GM19372 (cell line): ENCODE measurements at regions not wholly inside any gene's neighbourhood (a gene's known extent, or its start where the extent isn't known, plus 50 kb on each side); places are given as distances from the start of the nearest gene placed in this dataset.
"Not testable (repeated sequence)": the region's sequence is repeated elsewhere in the genome, so short reads cannot be mapped to it uniquely, and the experiment has no call there.

Experiments
- ATAC-seq: cut with Tn5 transposase; IDR thresholded peaks from one replicate; pipeline ENCODE4 v1.9.1; 2021; ENCODE audit warnings: mild to moderate bottlenecking, low read depth, moderate library complexity; ENCODE audit not compliant: unreplicated experiment

DNA sequence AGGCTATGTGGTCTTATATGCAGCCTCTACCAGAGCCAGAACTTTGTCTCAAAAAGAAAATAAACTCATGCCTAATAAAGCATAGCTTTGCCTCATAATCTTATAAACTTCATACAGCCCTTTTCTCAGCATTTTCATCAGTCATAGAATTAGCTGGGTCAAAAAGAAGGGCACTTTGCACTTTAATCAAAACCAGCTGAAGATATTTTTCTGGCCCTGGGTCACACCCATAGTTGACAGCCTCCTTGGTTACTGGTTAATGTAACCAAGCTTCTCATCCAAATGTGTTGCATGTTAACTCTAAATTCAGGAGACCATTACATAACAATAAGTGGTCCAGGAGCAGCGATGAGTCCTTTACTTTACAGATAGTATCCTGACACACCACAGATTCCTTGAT, 558.2 kb downstream of the FLRT2 start:
- ATAC-seq = no peak

- ATAC-seq = no peak
Observed at GRCh38 chr14:86087377-86087776, 557.4 kb downstream of the FLRT2 start.

GRCh38 chr14:86086962-86087361, 557.0 kb downstream of the FLRT2 start:
- ATAC-seq = no peak

DNA sequence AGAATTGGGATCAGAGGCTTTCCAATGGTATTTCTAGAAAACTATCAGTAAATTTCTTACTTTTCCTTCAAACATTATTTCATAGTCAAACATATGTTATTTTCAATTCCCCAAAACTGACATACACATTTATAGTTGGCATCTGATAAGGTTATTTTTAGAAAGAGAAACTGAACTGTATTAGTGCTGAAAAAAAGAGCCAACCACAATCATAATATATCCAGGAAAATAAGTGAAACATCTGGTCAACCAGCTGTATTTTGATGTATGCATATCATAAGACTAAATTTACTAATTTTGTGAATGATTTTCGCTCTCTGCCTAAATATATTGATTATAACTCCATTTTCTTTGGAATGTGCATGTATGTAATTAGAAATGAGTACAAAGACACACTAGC, 554.2 kb downstream of the FLRT2 start:
- no peak for ATAC-seq

DNA sequence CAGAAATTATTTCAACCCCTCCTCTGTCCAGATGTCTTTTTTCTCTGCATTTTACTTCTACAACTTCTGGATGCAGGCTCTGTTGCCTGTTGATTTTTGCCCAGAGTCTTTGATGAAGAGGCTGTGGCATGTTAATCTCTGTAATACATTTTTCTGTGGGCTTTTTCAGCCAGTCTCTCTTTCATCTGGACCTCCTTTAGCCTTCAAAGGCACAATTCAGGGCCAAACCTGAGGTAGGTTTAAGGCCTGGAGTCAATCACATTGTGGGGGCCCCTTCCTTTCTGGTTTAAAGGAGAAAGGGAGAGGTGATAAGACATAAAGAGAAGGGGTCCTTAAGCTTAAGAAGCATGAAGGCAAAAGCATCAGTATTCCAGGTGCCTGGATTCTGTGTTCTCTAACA, 553.7 kb downstream of the FLRT2 start:
- ATAC-seq = no peak

DNA sequence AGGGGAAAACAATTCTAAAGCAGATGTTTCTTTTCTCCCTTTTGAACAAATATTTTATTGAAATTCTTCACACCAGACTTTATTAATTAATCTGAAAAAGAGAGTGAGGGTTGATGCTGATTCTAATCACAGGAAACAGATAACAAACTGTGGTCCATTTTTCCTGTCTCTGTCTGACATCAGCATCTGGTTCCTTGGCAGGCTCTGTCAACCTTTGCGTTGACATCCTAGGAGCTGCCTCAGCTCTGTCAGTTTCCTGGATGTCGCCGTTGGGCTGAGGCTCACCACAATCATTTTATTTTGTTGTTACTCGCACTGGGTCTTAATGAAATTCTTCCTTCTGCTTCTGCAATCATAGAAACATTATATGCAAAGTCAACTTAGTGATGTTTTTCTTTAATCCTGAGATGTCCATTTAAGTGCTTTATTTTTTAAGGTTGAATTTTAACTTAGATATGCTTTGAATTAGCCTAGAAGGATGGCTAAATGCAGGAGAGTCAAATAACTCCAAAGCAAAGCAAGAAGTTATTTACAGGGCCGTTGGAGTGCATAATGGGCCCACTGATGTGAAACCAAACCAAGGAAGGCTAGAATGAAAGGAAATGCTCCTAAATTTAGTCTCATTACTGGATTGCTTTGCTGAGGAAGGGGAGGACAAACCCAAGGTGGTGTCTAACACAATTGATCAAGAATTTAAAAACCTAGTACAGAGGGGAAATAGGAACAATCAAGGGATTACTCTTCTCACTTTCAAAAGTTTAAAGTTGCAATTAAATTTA, 542.4 kb downstream of the FLRT2 start:
- ATAC-seq = no peak

- no peak for ATAC-seq
Observed at GRCh38 chr14:86066651-86067050, 536.7 kb downstream of the FLRT2 start.

DNA sequence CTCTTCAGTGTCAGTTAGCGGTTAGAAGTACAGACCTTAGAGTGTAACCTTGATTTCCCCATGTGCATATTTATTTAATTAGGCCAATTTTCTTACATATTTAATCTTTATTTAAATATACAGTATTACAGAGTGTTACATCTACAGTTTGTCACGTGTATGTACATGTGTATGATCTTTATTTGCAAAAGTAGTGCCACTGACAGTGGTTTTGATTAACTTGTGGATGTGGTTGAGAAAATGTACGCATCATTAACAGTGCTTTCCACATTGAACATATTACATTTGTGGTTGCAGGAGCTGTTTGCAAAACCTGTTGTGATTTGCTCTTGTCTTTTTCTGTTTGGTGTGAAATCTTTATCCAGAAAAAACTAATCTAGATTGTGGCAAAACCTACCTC, 535.5 kb downstream of the FLRT2 start:
- ATAC-seq = no peak

GRCh38 chr14:86064595-86064994, 534.7 kb downstream of the FLRT2 start:
- not testable (repeated sequence) for ATAC-seq

DNA sequence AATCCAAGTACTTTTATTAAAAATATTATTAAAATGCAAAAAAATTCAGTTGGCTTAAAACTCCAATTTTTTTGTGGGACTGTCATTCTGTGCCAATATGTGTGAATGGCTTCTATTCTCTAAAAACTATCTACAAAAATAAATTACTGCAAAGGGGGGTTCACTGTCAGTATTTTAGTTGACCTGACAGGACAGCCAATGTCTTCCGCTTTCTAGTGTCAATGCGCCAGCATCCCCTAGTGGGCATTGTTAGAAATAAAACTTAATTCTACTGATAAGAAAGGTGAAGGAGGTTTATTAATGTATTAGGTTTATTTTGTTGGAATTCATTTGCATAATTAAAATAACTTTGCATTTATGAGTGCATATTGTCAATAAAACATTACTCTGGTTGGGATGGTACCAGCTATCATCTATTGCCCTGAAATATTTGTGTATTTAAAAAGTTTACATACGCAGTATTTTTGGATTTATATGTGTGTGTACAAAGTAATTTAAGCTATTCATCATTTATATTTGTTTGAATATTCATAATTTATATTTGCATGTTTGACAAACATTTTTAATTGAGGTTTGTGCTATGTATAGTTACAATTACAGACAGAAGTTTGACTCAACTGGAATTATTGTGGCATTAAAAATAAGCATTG, 527.2 kb downstream of the FLRT2 start:
- no peak for ATAC-seq

DNA sequence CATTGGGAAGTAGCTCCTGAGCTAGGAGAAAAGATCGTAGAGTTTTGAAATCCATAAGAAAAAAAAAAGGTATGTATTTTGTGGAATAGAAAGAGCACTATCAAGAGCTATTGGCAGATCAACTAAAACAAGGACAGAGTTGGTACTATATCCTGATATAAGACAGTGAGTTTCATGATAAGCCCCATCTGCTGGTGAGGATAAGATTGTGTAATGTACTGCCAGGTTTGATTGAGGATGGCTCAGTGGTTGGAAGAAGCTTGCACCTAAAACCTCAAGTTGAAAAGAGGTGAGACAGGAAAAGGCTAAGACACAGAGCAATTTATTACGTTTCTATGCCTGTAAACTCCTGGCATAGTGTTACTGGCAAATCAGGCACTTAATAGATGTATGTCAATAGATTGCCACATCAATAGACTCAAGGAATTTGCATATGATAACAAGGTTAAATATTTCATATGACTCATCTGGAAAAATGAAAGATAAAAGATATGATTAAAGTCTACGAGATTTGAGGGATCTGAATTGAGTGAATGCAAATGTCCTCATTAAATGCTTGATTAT, 525.6 kb downstream of the FLRT2 start:
- no peak for ATAC-seq

DNA sequence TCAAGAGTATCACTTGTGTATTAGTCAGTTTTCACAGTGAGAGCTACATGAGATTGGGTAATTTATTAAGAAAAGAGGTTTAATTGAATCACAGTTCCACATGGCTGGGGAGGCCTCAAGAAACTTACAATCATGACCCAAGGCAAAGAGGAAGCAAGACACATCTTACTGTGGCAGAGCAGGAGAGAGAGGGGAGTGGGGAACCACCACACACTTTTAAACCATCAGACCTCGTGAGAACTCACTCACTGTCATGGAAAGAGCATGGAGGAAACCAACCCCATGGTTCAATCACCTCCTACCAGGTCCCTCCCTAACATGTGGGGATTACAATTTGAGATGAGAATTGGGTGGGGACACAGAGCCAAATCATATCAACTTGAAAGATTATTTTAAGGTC, 522.9 kb downstream of the FLRT2 start:
- ATAC-seq = no peak

- ATAC-seq = no peak
Observed at GRCh38 chr14:86050757-86051156, 520.8 kb downstream of the FLRT2 start.

GRCh38 chr14:86050072-86050683, 520.2 kb downstream of the FLRT2 start:
- ATAC-seq = no peak

DNA sequence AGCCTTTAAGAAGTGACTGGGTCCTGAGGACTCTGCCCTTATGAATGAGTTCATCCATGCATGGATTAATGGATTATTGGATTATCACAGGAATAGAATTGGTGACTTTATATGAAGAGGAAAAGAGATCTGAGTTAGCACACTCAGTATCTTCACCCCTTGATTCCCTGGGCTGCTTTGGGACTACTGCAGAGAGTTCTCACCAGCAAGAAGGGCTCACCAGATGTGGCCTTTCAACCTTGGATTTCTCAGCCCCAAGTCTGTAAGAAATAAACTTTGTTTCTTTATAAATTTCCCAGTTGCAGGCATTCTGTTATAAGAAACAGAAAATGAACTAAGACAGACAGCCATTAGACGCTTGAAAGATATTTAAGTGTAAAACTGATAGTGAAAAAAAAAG, 509.2 kb downstream of the FLRT2 start:
- no peak for ATAC-seq

- peak; percentile 89 for ATAC-seq
Observed at GRCh38 chr14:86038387-86039042, 508.6 kb downstream of the FLRT2 start.

GRCh38 chr14:86035882-86036281, 505.9 kb downstream of the FLRT2 start:
- ATAC-seq = no peak

DNA sequence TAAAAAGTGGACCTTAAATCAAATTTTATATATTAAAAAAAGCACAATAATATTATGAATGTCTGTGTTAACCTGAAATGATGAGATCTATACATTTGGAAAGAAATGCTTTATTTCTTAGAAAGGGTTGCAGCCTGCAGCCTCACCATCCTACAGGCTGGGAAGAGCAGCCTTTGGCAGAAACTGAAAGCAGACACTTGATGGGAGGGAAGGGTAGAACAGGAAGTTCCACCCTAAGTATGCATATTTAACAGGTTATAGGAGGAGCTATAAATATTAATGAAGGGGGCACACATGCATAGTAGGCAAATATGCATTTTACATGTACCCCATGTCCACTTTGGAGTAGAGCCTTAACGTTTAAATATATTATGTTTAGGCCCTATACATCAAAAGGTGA, 498.0 kb downstream of the FLRT2 start:
- no peak for ATAC-seq

DNA sequence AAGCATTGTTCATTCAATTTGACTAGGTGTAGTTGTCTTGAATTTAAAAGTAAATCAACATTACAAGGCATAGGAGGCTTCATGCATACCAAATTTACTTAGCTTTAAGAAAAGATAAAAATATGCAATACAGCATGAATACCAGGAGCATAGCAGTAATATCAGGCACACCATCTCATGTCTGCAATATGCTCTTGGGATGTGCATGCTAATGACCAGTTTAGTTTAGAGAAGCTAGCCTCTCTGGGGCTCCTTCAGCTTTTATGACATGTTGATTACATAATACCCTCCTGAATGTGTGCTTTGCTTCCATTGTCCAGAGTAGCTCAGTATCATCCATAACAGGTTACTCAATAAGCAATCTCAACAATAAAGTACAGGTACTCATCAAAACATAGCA, 497.2 kb downstream of the FLRT2 start:
- no peak for ATAC-seq

GRCh38 chr14:86022031-86022629, 492.2 kb downstream of the FLRT2 start:
- ATAC-seq = no peak

DNA sequence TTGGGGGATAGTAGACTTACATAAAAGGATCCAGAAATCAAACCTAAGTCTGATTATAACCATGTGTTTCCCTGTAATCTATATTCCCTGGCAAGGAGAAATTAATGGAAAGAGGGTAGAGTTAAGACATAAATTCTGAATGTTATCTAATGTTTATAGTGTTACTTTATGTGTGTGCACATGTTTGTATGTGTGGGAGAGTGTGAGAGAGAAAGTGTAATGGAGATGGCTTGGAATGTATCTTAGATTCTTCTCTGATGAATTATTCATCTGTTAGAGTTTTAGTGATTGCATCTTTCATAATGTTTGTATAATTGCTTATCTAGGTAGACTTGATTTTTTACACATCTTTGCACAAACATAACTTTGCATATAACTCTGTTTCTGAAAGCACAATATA, 490.9 kb downstream of the FLRT2 start:
- no peak for ATAC-seq
